SK-N-MC (cell line): ENCODE measurements at regions not wholly inside any gene's neighbourhood (a gene's known extent, or its start where the extent isn't known, plus 50 kb on each side); places are given as distances from the start of the nearest gene placed in this dataset.

Experiments used
- EZH2 ChIP-seq: fragments of 200-600 bp; sonication (generic); IDR thresholded peaks from one replicate; pipeline ENCODE4 v1.6.1; 2017; ENCODE audit warnings: antibody characterized with exemption
- FOXP2 ChIP-seq: optimal IDR thresholded peaks from 2 replicates; pipeline ENCODE3; 2011; ENCODE audit warnings: mild to moderate bottlenecking, moderate library complexity; ENCODE audit not compliant: insufficient read depth; ENCODE audit errors: extremely low read length, control extremely low read depth
- POLR2AphosphoS5 ChIP-seq: IDR thresholded peaks from 2 replicates; pipeline ENCODE4 v1.6.1; 2012; ENCODE audit warnings: mild to moderate bottlenecking, low read depth, low read length, borderline replicate concordance

DNA sequence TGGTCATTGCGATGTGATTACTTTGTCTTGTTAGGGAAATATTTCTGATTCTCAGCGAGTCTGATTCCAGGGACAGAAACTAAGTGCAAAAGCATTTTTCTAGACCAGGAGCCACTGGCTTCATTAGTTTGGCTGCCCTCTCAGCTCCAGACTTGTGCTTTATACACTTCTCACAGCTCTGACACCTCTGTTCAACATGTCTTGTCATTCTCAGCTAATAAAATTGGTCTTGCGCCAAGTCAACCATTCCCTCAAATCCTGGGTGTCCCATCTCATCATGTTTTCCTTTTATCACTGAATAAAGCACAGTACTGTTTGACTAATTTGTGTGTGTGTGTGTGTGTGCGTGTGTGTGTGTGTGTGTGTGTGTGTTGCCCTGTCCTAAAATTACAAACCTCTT is 215.5 kb upstream of the EPHA4 start:
- TF ChIP-seq POLR2AphosphoS5 (no peak), EZH2 (no peak), FOXP2 (no peak)
